ENCODE measurements at regions not wholly inside any gene's neighbourhood (a gene's known extent, or its start where the extent isn't known, plus 50 kb on each side); places are given as distances from the start of the nearest gene placed in this dataset.

GRCh38 chr12:80045594-80045993, 53.7 kb upstream of the OTOGL start:
- no peak for TF ChIP-seq CTCF (IDR thresholded peaks at IDR 0.05; ENCODE audit: control extremely low read depth in 1 of 3, insufficient read depth in 1 of 3, low read depth in 1 of 3, low read length in 3 of 3)
- no peak for TF ChIP-seq JUND (IDR thresholded peaks at IDR 0.05; ENCODE audit: low read length)
- TF ChIP-seq POLR2A (IDR thresholded peaks at IDR 0.05; ENCODE audit: control extremely low read depth in 1 of 2, low read depth in 2 of 2, low read length in 2 of 2) = no peak
